Nephron (organoid): ENCODE measurements at regions not wholly inside any gene's neighbourhood (a gene's known extent, or its start where the extent isn't known, plus 50 kb on each side); places are given as distances from the start of the nearest gene placed in this dataset.
A peak's percentile ranks its signal among the peaks of the same experiment; 100 is the strongest.

Experiments used
- H3K27ac Mint-ChIP-seq, 3 experiments: 2 replicates each; pipeline ENCODE4 v1.8.0; 2020; ENCODE audit warnings: mixed read lengths in 3 of 3, mild to moderate bottlenecking in 2 of 3, moderate library complexity in 1 of 3
- H3K27me3 Mint-ChIP-seq: 2 replicates; pipeline ENCODE4 v1.8.0; 2021; ENCODE audit warnings: low read depth, mild to moderate bottlenecking, moderate library complexity, mixed read lengths
- H3K36me3 Mint-ChIP-seq: 2 replicates; pipeline ENCODE4 v1.8.0; 2020; ENCODE audit warnings: low read depth, mixed read lengths
- H3K4me1 Mint-ChIP-seq: 2 replicates; pipeline ENCODE4 v1.8.0; 2020; ENCODE audit warnings: mixed read lengths
- H3K4me3 Mint-ChIP-seq, 3 experiments: 2 replicates each; pipeline ENCODE4 v1.8.0; 2020; ENCODE audit warnings: mild to moderate bottlenecking in 3 of 3, mixed read lengths in 3 of 3, moderate library complexity in 2 of 3
- H3K9me3 Mint-ChIP-seq: 2 replicates; pipeline ENCODE4 v1.8.0; 2020; ENCODE audit warnings: mixed read lengths
- TF ChIP-seq, protein P1 (sequence below), 3 experiments: fragments of 200-600 bp; sonication (generic); IDR thresholded peaks; one replicate each; pipeline ENCODE4 v1.5.0; 2021; ENCODE audit warnings: antibody characterized with exemption in 3 of 3; ENCODE audit not compliant: unreplicated experiment in 3 of 3

DNA sequence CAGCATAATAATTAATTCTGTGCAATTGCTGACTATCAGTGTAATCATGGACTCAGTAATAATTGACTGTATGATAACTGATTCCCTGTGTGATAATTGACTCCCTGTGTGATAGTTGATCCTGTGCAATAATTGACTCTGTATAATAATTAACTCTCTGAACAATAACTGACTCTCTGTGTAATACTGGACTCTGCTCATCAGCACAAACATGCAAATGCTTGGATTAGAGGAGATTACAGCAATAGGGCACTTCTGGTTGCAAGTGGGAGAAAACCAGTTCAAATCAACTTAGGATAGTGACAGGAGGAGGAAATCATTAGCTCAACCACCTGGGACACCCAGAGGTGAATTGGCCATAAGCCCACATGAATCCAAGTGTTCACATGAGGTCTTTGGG, 582.1 kb downstream of the RBFOX1 start:
- Mint-ChIP-seq H3K4me1 (no peaks in the 10 kb centered on the region), H3K27me3 (peaks cover 7% of the 10 kb centered on the region), H3K36me3 (no peaks in the 10 kb centered on the region), H3K9me3 (no peaks in the 10 kb centered on the region), H3K27ac (peak overlapping the region in 1 of 3 experiments; percentile 57), H3K4me3 (no peak overlapping the region)
- TF ChIP-seq, protein P1, sequence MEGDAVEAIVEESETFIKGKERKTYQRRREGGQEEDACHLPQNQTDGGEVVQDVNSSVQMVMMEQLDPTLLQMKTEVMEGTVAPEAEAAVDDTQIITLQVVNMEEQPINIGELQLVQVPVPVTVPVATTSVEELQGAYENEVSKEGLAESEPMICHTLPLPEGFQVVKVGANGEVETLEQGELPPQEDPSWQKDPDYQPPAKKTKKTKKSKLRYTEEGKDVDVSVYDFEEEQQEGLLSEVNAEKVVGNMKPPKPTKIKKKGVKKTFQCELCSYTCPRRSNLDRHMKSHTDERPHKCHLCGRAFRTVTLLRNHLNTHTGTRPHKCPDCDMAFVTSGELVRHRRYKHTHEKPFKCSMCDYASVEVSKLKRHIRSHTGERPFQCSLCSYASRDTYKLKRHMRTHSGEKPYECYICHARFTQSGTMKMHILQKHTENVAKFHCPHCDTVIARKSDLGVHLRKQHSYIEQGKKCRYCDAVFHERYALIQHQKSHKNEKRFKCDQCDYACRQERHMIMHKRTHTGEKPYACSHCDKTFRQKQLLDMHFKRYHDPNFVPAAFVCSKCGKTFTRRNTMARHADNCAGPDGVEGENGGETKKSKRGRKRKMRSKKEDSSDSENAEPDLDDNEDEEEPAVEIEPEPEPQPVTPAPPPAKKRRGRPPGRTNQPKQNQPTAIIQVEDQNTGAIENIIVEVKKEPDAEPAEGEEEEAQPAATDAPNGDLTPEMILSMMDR (IDR thresholded peaks at IDR 0.05; ENCODE audit: unreplicated experiment in 3 of 3): no peak

DNA sequence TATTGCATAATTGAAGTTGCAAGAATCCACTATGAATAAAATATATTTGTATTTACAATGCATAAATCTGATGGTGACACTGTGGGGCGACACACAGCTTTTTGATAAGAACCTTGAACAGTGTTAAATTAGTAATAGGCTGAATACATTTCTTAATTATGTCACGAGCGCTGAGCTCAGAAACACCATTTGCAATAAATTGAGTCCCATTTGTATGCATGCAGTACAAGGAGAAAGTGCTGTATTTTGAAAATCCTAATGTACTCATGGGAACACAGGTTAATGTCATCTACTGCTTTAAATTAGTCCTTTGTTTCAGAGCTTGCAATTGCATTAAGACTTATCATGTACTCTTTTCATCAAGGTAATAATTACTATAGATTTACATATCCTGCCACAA, 579.5 kb downstream of the RBFOX1 start:
- Mint-ChIP-seq H3K27ac (no peak overlapping the region), H3K36me3 (no peaks in the 10 kb centered on the region), H3K9me3 (no peaks in the 10 kb centered on the region), H3K4me1 (no peaks in the 10 kb centered on the region), H3K27me3 (peaks cover 7% of the 10 kb centered on the region), H3K4me3 (no peak overlapping the region)
- TF ChIP-seq, protein P1 (IDR thresholded peaks at IDR 0.05; ENCODE audit: unreplicated experiment in 3 of 3): no peak

DNA sequence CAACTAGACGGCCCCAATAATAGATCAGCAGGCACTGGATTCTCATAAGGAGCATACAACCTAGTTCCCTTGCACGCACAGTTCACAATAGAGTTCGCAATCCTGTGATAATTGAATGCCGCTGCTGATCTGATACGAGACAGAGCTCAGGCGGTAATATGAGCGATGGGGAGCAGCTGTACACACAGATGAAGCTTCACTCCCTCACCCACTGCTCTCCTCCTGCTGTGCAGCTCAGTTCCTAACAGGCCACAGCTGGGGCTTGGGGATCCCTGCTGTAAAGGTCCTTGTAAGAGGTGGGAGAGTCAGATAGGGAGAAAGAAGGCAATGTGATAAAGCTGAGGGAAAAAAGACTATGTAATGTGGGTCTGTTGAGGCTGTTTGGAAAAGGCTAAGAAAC, 577.5 kb downstream of the RBFOX1 start:
- Mint-ChIP-seq H3K4me1 (no peaks in the 10 kb centered on the region), H3K9me3 (no peaks in the 10 kb centered on the region), H3K27me3 (no peaks in the 10 kb centered on the region), H3K27ac (no peak overlapping the region), H3K4me3 (no peak overlapping the region), H3K36me3 (no peaks in the 10 kb centered on the region)
- TF ChIP-seq, protein P1 (IDR thresholded peaks at IDR 0.05; ENCODE audit: unreplicated experiment in 3 of 3): no peak

DNA sequence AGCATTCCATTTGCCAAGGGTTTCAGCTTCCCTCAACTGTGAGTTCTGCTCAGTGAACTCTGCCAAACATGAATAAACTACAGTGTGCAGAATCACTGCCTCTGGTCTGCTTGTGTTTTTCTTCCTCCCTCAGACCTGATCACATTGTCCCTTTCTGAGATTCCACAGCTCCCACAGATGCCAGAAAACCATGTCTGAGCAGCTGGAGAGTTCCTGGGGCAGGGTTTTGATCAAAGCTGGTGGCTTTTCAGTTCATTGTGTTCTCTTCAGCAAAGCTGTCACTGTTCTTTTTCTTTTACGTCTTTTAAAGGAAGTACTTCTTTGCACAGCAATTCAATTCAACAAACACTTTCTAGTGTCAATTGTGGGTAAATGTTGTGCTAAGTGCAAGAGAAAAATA, 555.8 kb downstream of the RBFOX1 start:
- TF ChIP-seq, protein P1 (IDR thresholded peaks at IDR 0.05; ENCODE audit: unreplicated experiment in 3 of 3): no peak
- Mint-ChIP-seq H3K36me3 (no peaks in the 10 kb centered on the region), H3K9me3 (no peaks in the 10 kb centered on the region), H3K4me1 (peaks cover 28% of the 10 kb centered on the region), H3K4me3 (no peak overlapping the region), H3K27me3 (no peaks in the 10 kb centered on the region), H3K27ac (peak overlapping the region; percentile 57 to 71 (median 64))

DNA sequence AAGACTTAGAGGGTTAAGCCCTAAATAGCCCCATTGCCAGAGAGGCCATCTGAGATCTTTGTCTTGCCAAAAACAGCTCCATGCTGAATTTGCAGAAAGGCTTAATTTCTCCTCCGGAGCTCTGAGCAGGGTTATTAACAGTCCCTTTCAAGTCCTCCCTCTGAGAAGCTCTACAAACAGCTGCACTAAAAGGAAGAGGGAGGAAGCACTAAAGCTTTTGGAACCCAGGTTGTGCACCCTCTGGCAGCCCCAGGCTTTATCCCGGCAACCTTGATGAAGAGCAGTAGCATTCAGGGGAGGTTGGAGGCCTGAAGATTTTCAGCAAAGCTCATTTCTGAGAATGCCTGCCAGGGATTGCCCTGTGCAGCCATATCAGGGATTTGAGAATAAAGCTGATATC, 554.7 kb downstream of the RBFOX1 start:
- H3K4me1 Mint-ChIP-seq: peaks cover 28% of the 10 kb centered on the region
- no peaks in the 10 kb centered on the region for H3K36me3 Mint-ChIP-seq
- no peaks in the 10 kb centered on the region for H3K9me3 Mint-ChIP-seq
- TF ChIP-seq, protein P1 (IDR thresholded peaks at IDR 0.05; ENCODE audit: unreplicated experiment in 3 of 3): no peak
- H3K27ac Mint-ChIP-seq: peak overlapping the region; percentile 57 to 71 (median 64)
- no peak overlapping the region for H3K4me3 Mint-ChIP-seq
- no peaks in the 10 kb centered on the region for H3K27me3 Mint-ChIP-seq

DNA sequence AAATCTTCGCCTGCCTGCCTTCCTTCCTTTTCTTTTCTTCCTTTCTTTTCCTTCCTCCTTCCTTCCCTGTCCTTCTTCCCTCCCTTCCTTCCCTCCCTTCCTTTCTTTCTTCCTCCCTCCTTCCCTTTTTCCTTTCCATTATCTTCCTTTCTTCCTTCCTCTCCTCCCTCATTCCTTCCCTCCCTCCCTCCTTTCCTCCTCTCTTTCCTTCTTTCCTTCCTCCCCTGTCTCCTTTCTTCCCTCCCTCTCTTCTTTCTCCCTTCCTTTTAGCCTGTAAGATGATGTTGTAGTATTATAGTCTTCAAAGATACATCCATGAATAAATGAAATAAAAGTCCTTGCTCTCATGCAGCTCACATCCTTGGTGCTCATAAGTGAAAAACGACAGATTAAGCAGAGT, 539.3 kb downstream of the RBFOX1 start:
- no peak overlapping the region for H3K27ac Mint-ChIP-seq
- no peaks in the 10 kb centered on the region for H3K4me1 Mint-ChIP-seq
- H3K4me3 Mint-ChIP-seq: no peak overlapping the region
- no peaks in the 10 kb centered on the region for H3K27me3 Mint-ChIP-seq
- H3K36me3 Mint-ChIP-seq: no peaks in the 10 kb centered on the region
- peaks cover 3% of the 10 kb centered on the region for H3K9me3 Mint-ChIP-seq
- TF ChIP-seq, protein P1 (IDR thresholded peaks at IDR 0.05; ENCODE audit: unreplicated experiment in 3 of 3): no peak
